Astrocyte (in vitro differentiated cells and primary cell): ENCODE measurements at regions not wholly inside any gene's neighbourhood (a gene's known extent, or its start where the extent isn't known, plus 50 kb on each side); places are given as distances from the start of the nearest gene placed in this dataset.

Source experiments
- DNase-seq: peaks from one replicate; pipeline ENCODE4 v3.0.0-alpha.2; 2010; ENCODE audit warnings: low read depth
- FAIRE-seq: peaks from 2 replicates; lab custom pipeline; 2011; peaks lifted over from hg19 to GRCh38; lab: Jason Lieb, UNC
- H2AFZ ChIP-seq: 2 replicates; pipeline ENCODE4 v1.6.0; 2012; ENCODE audit warnings: low read depth, low read length, inconsistent platforms
- H3K27ac ChIP-seq: 2 replicates; pipeline ENCODE4 v1.5.1; 2011; ENCODE audit warnings: low read depth, low read length, inconsistent platforms
- H3K27me3 ChIP-seq: 2 replicates; pipeline ENCODE4 v1.6.0; 2011; ENCODE audit warnings: low read length, inconsistent platforms; ENCODE audit not compliant: insufficient read depth
- H3K36me3 ChIP-seq: 2 replicates; pipeline ENCODE4 v1.5.1; 2011; ENCODE audit warnings: low read length, inconsistent platforms; ENCODE audit not compliant: insufficient read depth
- H3K4me1 ChIP-seq: 2 replicates; pipeline ENCODE4 v1.5.1; 2011; ENCODE audit warnings: low read length, inconsistent platforms; ENCODE audit not compliant: insufficient read depth
- H3K4me2 ChIP-seq: 2 replicates; pipeline ENCODE4 v1.6.0; 2012; ENCODE audit warnings: low read length, inconsistent platforms
- H3K4me3 ChIP-seq: 2 replicates; pipeline ENCODE4 v1.5.1; 2011; ENCODE audit warnings: low read depth, mild to moderate bottlenecking, low read length, inconsistent platforms; ENCODE audit not compliant: insufficient read depth
- H3K79me2 ChIP-seq: 2 replicates; pipeline ENCODE4 v1.6.0; 2012; ENCODE audit warnings: mild to moderate bottlenecking, low read length, inconsistent platforms; ENCODE audit not compliant: insufficient read depth
- H3K9ac ChIP-seq: 2 replicates; pipeline ENCODE4 v1.6.0; 2012; ENCODE audit warnings: mild to moderate bottlenecking, low read length, inconsistent platforms
- H3K9me3 ChIP-seq: 2 replicates; pipeline ENCODE4 v1.5.1; 2012; ENCODE audit warnings: low read depth, mild to moderate bottlenecking, low read length, inconsistent platforms; ENCODE audit not compliant: insufficient read depth
- H4K20me1 ChIP-seq: 2 replicates; pipeline ENCODE4 v1.6.0; 2012; ENCODE audit warnings: low read length, inconsistent platforms; ENCODE audit not compliant: insufficient read depth
- H3K27ac Mint-ChIP-seq: one replicate; pipeline ENCODE4 v1.8.0; 2021; ENCODE audit warnings: mild to moderate bottlenecking, mixed read lengths; ENCODE audit not compliant: unreplicated experiment
- H3K27me3 Mint-ChIP-seq: one replicate; pipeline ENCODE4 v1.8.0; 2021; ENCODE audit warnings: low read depth, mixed read lengths; ENCODE audit not compliant: unreplicated experiment
- H3K36me3 Mint-ChIP-seq: one replicate; pipeline ENCODE4 v1.8.0; 2021; ENCODE audit warnings: low read depth, mixed read lengths; ENCODE audit not compliant: unreplicated experiment
- H3K4me1 Mint-ChIP-seq: one replicate; pipeline ENCODE4 v1.8.0; 2021; ENCODE audit warnings: low read depth, mixed read lengths; ENCODE audit not compliant: unreplicated experiment
- H3K4me3 Mint-ChIP-seq: one replicate; pipeline ENCODE4 v1.8.0; 2021; ENCODE audit warnings: mild to moderate bottlenecking, moderate library complexity, mixed read lengths; ENCODE audit not compliant: unreplicated experiment
- H3K9me3 Mint-ChIP-seq: one replicate; pipeline ENCODE4 v1.8.0; 2021; ENCODE audit warnings: mild to moderate bottlenecking, mixed read lengths; ENCODE audit not compliant: unreplicated experiment
- CTCF ChIP-seq: IDR thresholded peaks from 2 replicates; pipeline ENCODE4 v1.5.1; 2011; ENCODE audit warnings: low read depth, mild to moderate bottlenecking, inconsistent platforms, low read length, moderate library complexity; ENCODE audit not compliant: insufficient read depth
- EZH2 ChIP-seq: IDR thresholded peaks from 2 replicates; pipeline ENCODE4 v1.6.1; 2012; ENCODE audit warnings: mild to moderate bottlenecking, low read length, inconsistent platforms; ENCODE audit not compliant: insufficient read depth

GRCh38 chr2:133908171-133908570, 339.9 kb upstream of the NCKAP5 start:
- H3K4me3 Mint-ChIP-seq, result no peak overlapping the region
- no peaks in the 10 kb centered on the region for H4K20me1 ChIP-seq
- H3K9ac ChIP-seq, result no peak overlapping the region
- H3K4me1 Mint-ChIP-seq, result no peaks in the 10 kb centered on the region
- no peak overlapping the region for H3K27ac Mint-ChIP-seq
- H3K79me2 ChIP-seq, result no peaks in the 10 kb centered on the region
- H3K9me3 ChIP-seq, result no peaks in the 10 kb centered on the region
- no peak overlapping the region for H3K27ac ChIP-seq
- no peaks in the 10 kb centered on the region for H3K4me1 ChIP-seq
- TF ChIP-seq EZH2 (no peak), CTCF (no peak)
- no peaks in the 10 kb centered on the region for H3K27me3 Mint-ChIP-seq
- no peak for FAIRE-seq
- DNase-seq, result no peak
- no peaks in the 10 kb centered on the region for H3K27me3 ChIP-seq
- H2AFZ ChIP-seq, result no peak overlapping the region
- H3K36me3 Mint-ChIP-seq, result no peaks in the 10 kb centered on the region
- no peak overlapping the region for H3K4me2 ChIP-seq
- no peaks in the 10 kb centered on the region for H3K9me3 Mint-ChIP-seq
- H3K4me3 ChIP-seq, result no peak overlapping the region
- H3K36me3 ChIP-seq, result no peaks in the 10 kb centered on the region

- no peaks in the 10 kb centered on the region for H3K79me2 ChIP-seq
- no peak overlapping the region for H2AFZ ChIP-seq
- H3K4me2 ChIP-seq, result no peak overlapping the region
- TF ChIP-seq CTCF (no peak), EZH2 (no peak)
- no peak overlapping the region for H3K27ac ChIP-seq
- Mint-ChIP-seq H3K4me1 (no peaks in the 10 kb centered on the region), H3K27ac (no peak overlapping the region), H3K4me3 (no peak overlapping the region), H3K27me3 (no peaks in the 10 kb centered on the region), H3K36me3 (no peaks in the 10 kb centered on the region), H3K9me3 (no peaks in the 10 kb centered on the region)
- DNase-seq, result no peak
- no peak overlapping the region for H3K4me3 ChIP-seq
- no peak overlapping the region for H3K9ac ChIP-seq
- FAIRE-seq, result no peak
- no peaks in the 10 kb centered on the region for H3K36me3 ChIP-seq
- H3K27me3 ChIP-seq, result no peaks in the 10 kb centered on the region
- no peaks in the 10 kb centered on the region for H3K4me1 ChIP-seq
- no peaks in the 10 kb centered on the region for H4K20me1 ChIP-seq
- H3K9me3 ChIP-seq, result no peaks in the 10 kb centered on the region
These were observed 335.7 kb upstream of the MGAT5 start for GRCh38 chr2:133918141-133918540.

- Histone ChIP-seq H2AFZ (no peak overlapping the region), H3K27me3 (no peaks in the 10 kb centered on the region), H3K36me3 (no peaks in the 10 kb centered on the region), H3K79me2 (no peaks in the 10 kb centered on the region), H3K4me3 (no peak overlapping the region), H3K4me2 (no peak overlapping the region), H4K20me1 (no peaks in the 10 kb centered on the region), H3K9ac (no peak overlapping the region), H3K4me1 (no peaks in the 10 kb centered on the region), H3K27ac (no peak overlapping the region), H3K9me3 (no peaks in the 10 kb centered on the region)
- FAIRE-seq (no peak), DNase-seq (no peak)
- no peaks in the 10 kb centered on the region for H3K36me3 Mint-ChIP-seq
- TF ChIP-seq EZH2, result no peak
- no peak for TF ChIP-seq CTCF
- H3K4me1 Mint-ChIP-seq, result no peaks in the 10 kb centered on the region
- no peaks in the 10 kb centered on the region for H3K27me3 Mint-ChIP-seq
- H3K9me3 Mint-ChIP-seq, result no peaks in the 10 kb centered on the region
- H3K27ac Mint-ChIP-seq, result no peak overlapping the region
- no peak overlapping the region for H3K4me3 Mint-ChIP-seq
These were observed 334.6 kb upstream of the MGAT5 start for GRCh38 chr2:133919285-133919684.
